ENCODE measurements at regions not wholly inside any gene's neighbourhood (a gene's known extent, or its start where the extent isn't known, plus 50 kb on each side); places are given as distances from the start of the nearest gene placed in this dataset.

- Histone ChIP-seq H3K36me3 (replicated peaks; ENCODE audit: low read depth, low read length) (no peaks in the 10 kb centered on the region), H3K27ac (ENCODE audit: low read length) (no peak overlapping the region), H3K9me3 (ENCODE audit: insufficient read depth, low read length) (no peaks in the 10 kb centered on the region), H3K4me1 (ENCODE audit: low read length) (no peaks in the 10 kb centered on the region), H3K4me2 (ENCODE audit: low read length) (no peak overlapping the region), H4K20me1 (ENCODE audit: insufficient read depth, low read length) (no peaks in the 10 kb centered on the region), H3K79me2 (ENCODE audit: low read length) (no peaks in the 10 kb centered on the region), H3K9ac (ENCODE audit: low read length) (no peak overlapping the region), H3K27me3 (ENCODE audit: low read depth, low read length) (peaks cover 22% of the 10 kb centered on the region), H3K4me3 (ENCODE audit: low read length) (no peak overlapping the region), H2AFZ (ENCODE audit: low read depth, low read length) (no peak overlapping the region)
- TF ChIP-seq EZH2phosphoT487 (IDR thresholded peaks at IDR 0.05; ENCODE audit: low read depth) (no peak), CTCF (IDR thresholded peaks at IDR 0.05; ENCODE audit: low read depth, low read length) (no peak)
Measured at GRCh38 chr17:77859035-77859810, 99.3 kb upstream of the TNRC6C start.

- TF ChIP-seq CTCF (IDR thresholded peaks at IDR 0.05; ENCODE audit: low read depth, low read length) (no peak), EZH2phosphoT487 (IDR thresholded peaks at IDR 0.05; ENCODE audit: low read depth) (no peak)
- H3K27ac ChIP-seq (ENCODE audit: low read length) = no peak overlapping the region
- no peak overlapping the region for H3K9ac ChIP-seq (ENCODE audit: low read length)
- no peak overlapping the region for H2AFZ ChIP-seq (ENCODE audit: low read depth, low read length)
- H3K36me3 ChIP-seq (replicated peaks; ENCODE audit: low read depth, low read length) = no peaks in the 10 kb centered on the region
- H3K4me3 ChIP-seq (ENCODE audit: low read length) = no peak overlapping the region
- no peaks in the 10 kb centered on the region for H3K4me1 ChIP-seq (ENCODE audit: low read length)
- H3K79me2 ChIP-seq (ENCODE audit: low read length) = no peaks in the 10 kb centered on the region
- H3K9me3 ChIP-seq (ENCODE audit: insufficient read depth, low read length) = no peaks in the 10 kb centered on the region
- no peaks in the 10 kb centered on the region for H4K20me1 ChIP-seq (ENCODE audit: insufficient read depth, low read length)
- no peak overlapping the region for H3K4me2 ChIP-seq (ENCODE audit: low read length)
- H3K27me3 ChIP-seq (ENCODE audit: low read depth, low read length) = peaks cover 22% of the 10 kb centered on the region
Measured at GRCh38 chr17:77861133-77861695, 97.3 kb upstream of the TNRC6C start.

- no peak for TF ChIP-seq CTCF (IDR thresholded peaks at IDR 0.05; ENCODE audit: low read depth, low read length)
- TF ChIP-seq EZH2phosphoT487 (IDR thresholded peaks at IDR 0.05; ENCODE audit: low read depth) = no peak
- peaks cover 15% of the 10 kb centered on the region for H3K27me3 ChIP-seq (ENCODE audit: low read depth, low read length)
- H3K27ac ChIP-seq (ENCODE audit: low read length) = no peak overlapping the region
- H3K9me3 ChIP-seq (ENCODE audit: insufficient read depth, low read length) = no peaks in the 10 kb centered on the region
- no peak overlapping the region for H3K9ac ChIP-seq (ENCODE audit: low read length)
- no peaks in the 10 kb centered on the region for H3K36me3 ChIP-seq (replicated peaks; ENCODE audit: low read depth, low read length)
- H3K4me2 ChIP-seq (ENCODE audit: low read length) = no peak overlapping the region
- H3K79me2 ChIP-seq (ENCODE audit: low read length) = no peaks in the 10 kb centered on the region
- no peak overlapping the region for H3K4me3 ChIP-seq (ENCODE audit: low read length)
- no peak overlapping the region for H2AFZ ChIP-seq (ENCODE audit: low read depth, low read length)
- H3K4me1 ChIP-seq (ENCODE audit: low read length) = peaks cover 6% of the 10 kb centered on the region
- H4K20me1 ChIP-seq (ENCODE audit: insufficient read depth, low read length) = no peaks in the 10 kb centered on the region
Measured at GRCh38 chr17:77861981-77862645, 96.4 kb upstream of the TNRC6C start.

Measured in OCI-LY3 (cell line).